ENCODE measurements at regions not wholly inside any gene's neighbourhood (a gene's known extent, or its start where the extent isn't known, plus 50 kb on each side); places are given as distances from the start of the nearest gene placed in this dataset.

GRCh38 chr2:239519921-239520585, 119.2 kb upstream of the HDAC4 start:
- TF ChIP-seq GTF3C2 (IDR thresholded peaks at IDR 0.05; ENCODE audit: borderline replicate concordance, extremely low read depth, insufficient read length) (no peak), ZZZ3 (IDR thresholded peaks at IDR 0.05) (no peak), CHD4 (IDR thresholded peaks at IDR 0.05; ENCODE audit: insufficient read depth, insufficient replicate concordance, low read depth, low read length, poor library complexity, severe bottlenecking) (no peak), E2F1 (CRISPR knock-in tag; IDR thresholded peaks at IDR 0.05) (no peak), RNF2 (IDR thresholded peaks at IDR 0.05) (no peak), ZNF239 (CRISPR knock-in tag; IDR thresholded peaks at IDR 0.05) (no peak), ESRRA (IDR thresholded peaks at IDR 0.05; ENCODE audit: borderline replicate concordance, low read depth) (no peak), KAT8 (IDR thresholded peaks at IDR 0.05; ENCODE audit: low read depth) (no peak), TAF1 (IDR thresholded peaks at IDR 0.05; ENCODE audit: control insufficient read depth, extremely low read depth, insufficient read depth, low read length, severe bottlenecking) (no peak), GTF2F1 (IDR thresholded peaks at IDR 0.05; ENCODE audit: low read depth, low read length) (no peak), TCF7L2 (IDR thresholded peaks at IDR 0.05; ENCODE audit: low read depth, low read length) (no peak), YY1 (IDR thresholded peaks at IDR 0.05; ENCODE audit: borderline replicate concordance in 1 of 3, control insufficient read depth in 1 of 3, extremely low read depth in 1 of 3, insufficient read depth in 3 of 3, insufficient read length in 1 of 3, insufficient replicate concordance in 2 of 3, low read depth in 1 of 3, low read length in 2 of 3) (no peak), MYC (IDR thresholded peaks at IDR 0.05; ENCODE audit: low read depth, low read length) (no peak), MYC (CRISPR knock-in tag; IDR thresholded peaks at IDR 0.05; ENCODE audit: borderline replicate concordance, low read depth) (no peak), POLR2A (conservative IDR thresholded peaks at IDR 0.05) (no peak)
